ENCODE measurements at regions not wholly inside any gene's neighbourhood (a gene's known extent, or its start where the extent isn't known, plus 50 kb on each side); places are given as distances from the start of the nearest gene placed in this dataset.

GRCh38 chr14:51145246-51145645 is 50.3 kb upstream of the TRIM9 start:
- TF ChIP-seq, protein P1, sequence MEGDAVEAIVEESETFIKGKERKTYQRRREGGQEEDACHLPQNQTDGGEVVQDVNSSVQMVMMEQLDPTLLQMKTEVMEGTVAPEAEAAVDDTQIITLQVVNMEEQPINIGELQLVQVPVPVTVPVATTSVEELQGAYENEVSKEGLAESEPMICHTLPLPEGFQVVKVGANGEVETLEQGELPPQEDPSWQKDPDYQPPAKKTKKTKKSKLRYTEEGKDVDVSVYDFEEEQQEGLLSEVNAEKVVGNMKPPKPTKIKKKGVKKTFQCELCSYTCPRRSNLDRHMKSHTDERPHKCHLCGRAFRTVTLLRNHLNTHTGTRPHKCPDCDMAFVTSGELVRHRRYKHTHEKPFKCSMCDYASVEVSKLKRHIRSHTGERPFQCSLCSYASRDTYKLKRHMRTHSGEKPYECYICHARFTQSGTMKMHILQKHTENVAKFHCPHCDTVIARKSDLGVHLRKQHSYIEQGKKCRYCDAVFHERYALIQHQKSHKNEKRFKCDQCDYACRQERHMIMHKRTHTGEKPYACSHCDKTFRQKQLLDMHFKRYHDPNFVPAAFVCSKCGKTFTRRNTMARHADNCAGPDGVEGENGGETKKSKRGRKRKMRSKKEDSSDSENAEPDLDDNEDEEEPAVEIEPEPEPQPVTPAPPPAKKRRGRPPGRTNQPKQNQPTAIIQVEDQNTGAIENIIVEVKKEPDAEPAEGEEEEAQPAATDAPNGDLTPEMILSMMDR (conservative IDR thresholded peaks at IDR 0.05; ENCODE audit: low read length): no peak
- no peak for TF ChIP-seq EZH2phosphoT487 (IDR thresholded peaks at IDR 0.05; ENCODE audit: borderline replicate concordance, low read depth, low read length)

Data from OCI-LY7 (cell line).